C1 segment of cervical spinal cord (tissue), 14 donors: ENCODE measurements at regions not wholly inside any gene's neighbourhood (a gene's known extent, or its start where the extent isn't known, plus 50 kb on each side); places are given as distances from the start of the nearest gene placed in this dataset.
A peak's percentile ranks its signal among the peaks of the same experiment; 100 is the strongest.

Experiments
- DNase-seq, 14 donors: peaks; one replicate each; lab custom pipeline; 2025; lab: John Stamatoyannopoulos, UW

GRCh38 chr10:58996866-58997265 lies 179.6 kb upstream of the PHYHIPL start:
- DNase-seq: no peak

- peak in 11 of 14 donors; percentile 21 to 79 (median 71) for DNase-seq
Measured at GRCh38 chr10:58998924-58999713, 177.3 kb upstream of the PHYHIPL start.

GRCh38 chr10:59000162-59000825 lies 176.1 kb upstream of the PHYHIPL start:
- DNase-seq: peak in 3 of 14 donors; percentile 33 to 52 (median 34)

- no peak for DNase-seq
Measured at GRCh38 chr10:59002011-59002410, 174.4 kb upstream of the PHYHIPL start.

GRCh38 chr10:59003203-59003602 lies 173.2 kb upstream of the PHYHIPL start:
- no peak for DNase-seq

- no peak for DNase-seq
Measured at GRCh38 chr10:59004392-59004791, 172.1 kb upstream of the PHYHIPL start.

GRCh38 chr10:59006511-59007306 lies 169.7 kb upstream of the PHYHIPL start:
- DNase-seq: no peak

GRCh38 chr10:59007307-59008025 lies 169.0 kb upstream of the PHYHIPL start:
- DNase-seq: no peak

- DNase-seq: peak in 8 of 14 donors; percentile 31 to 71 (median 54)
Measured at GRCh38 chr10:59008452-59008851, 168.0 kb upstream of the PHYHIPL start.

GRCh38 chr10:59011972-59012632 lies 164.3 kb upstream of the PHYHIPL start:
- DNase-seq: no peak

- no peak for DNase-seq
Measured at GRCh38 chr10:59012839-59013238, 163.6 kb upstream of the PHYHIPL start.

- peak in 1 of 14 donors; percentile 24 for DNase-seq
Measured at GRCh38 chr10:59016043-59016442, 160.4 kb upstream of the PHYHIPL start.

- DNase-seq: peak in 1 of 14 donors; percentile 36
Measured at GRCh38 chr10:59018977-59019376, 157.5 kb upstream of the PHYHIPL start.

- DNase-seq: no peak
Measured at GRCh38 chr10:59019603-59020002, 156.8 kb upstream of the PHYHIPL start.

- no peak for DNase-seq
Measured at GRCh38 chr10:59020502-59020901, 155.9 kb upstream of the PHYHIPL start.

GRCh38 chr10:59025981-59026765 lies 150.3 kb upstream of the PHYHIPL start:
- peak in 1 of 14 donors; percentile 79 for DNase-seq

- DNase-seq: no peak
Measured at GRCh38 chr10:59027975-59028655, 148.3 kb upstream of the PHYHIPL start.

GRCh38 chr10:59033622-59034021 lies 142.8 kb upstream of the PHYHIPL start:
- DNase-seq: no peak

GRCh38 chr10:59036311-59037017 lies 140.0 kb upstream of the PHYHIPL start:
- no peak for DNase-seq
